Skin of body (tissue), 1 donor: ENCODE measurements at regions not wholly inside any gene's neighbourhood (a gene's known extent, or its start where the extent isn't known, plus 50 kb on each side); places are given as distances from the start of the nearest gene placed in this dataset.
A peak's percentile ranks its signal among the peaks of the same experiment; 100 is the strongest.
"Not testable (repeated sequence)": the region's sequence is repeated elsewhere in the genome, so short reads cannot be mapped to it uniquely, and the experiment has no call there.

Experiments used
- DNase-seq: peaks from one replicate; lab custom pipeline; 2025; lab: John Stamatoyannopoulos, UW

DNA sequence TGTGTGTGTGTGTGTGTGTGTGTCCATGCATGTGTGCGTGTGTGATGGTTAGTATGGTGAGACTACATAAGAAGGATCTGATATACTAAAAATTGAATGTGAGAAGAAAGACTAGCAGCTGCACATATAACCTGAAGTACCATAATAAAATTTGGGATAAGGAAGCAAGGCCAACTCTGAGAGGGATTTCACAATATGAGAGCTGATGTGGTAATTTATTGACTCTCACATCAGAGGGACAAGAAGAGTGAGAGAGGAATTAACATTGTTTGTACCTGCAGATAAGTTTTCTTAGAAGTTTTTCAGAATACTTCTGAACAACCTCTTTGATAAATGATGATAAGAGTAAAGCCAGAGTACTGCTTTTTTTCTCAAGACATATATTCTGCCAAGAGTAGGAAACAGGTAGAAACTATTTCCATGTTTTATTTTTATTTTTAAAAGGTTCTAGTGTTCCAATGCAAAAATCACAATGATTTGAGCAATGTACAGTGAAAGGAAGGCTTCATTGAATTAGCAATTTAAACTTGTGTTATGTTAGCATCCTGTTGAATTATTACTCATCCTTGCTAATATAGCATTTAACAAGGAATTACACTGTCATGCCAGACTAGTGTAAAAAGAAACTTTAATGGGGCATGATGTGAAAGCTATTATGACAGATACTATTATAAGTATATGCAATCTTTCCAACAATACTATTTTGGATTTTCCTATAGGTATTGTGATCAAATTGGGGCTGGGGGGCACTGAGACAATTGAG is 415.5 kb upstream of the ARPP21 start:
- no peak for DNase-seq

DNA sequence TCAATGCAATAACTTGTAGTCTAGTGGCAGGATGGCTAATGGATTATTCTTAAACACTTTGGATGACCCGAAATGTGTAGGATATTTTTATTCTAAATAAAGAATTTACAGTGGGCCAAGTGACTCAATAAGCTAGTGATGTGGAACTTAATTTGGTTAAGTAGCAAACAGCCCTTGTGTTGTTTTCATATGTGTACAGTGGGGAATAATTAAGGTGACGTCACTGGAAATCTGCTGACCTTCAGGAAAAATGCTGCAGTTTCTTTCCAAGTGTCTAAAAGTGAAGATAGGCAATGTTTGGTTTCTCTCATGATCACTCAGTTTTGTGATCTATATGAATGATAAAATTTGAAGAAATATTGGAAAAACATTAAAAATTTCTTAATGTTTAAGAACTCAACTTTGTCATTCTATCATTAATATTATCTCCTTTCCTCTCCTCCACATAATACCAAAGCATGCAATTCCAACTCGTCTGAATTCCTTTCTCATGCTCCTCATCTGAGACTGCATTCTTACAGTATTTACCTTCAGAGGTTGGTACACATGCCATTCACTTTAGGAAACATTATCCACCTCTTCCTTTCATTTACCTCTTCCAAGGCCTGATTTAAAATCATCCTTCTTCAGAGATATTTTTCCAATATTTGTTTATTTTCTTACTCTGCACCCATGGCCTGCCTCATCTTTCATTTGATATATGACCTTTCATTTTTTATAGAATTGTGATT is 414.6 kb upstream of the ARPP21 start:
- DNase-seq: no peak

- DNase-seq: no peak
Observed at GRCh38 chr3:35241236-35241635, 398.1 kb upstream of the ARPP21 start.

DNA sequence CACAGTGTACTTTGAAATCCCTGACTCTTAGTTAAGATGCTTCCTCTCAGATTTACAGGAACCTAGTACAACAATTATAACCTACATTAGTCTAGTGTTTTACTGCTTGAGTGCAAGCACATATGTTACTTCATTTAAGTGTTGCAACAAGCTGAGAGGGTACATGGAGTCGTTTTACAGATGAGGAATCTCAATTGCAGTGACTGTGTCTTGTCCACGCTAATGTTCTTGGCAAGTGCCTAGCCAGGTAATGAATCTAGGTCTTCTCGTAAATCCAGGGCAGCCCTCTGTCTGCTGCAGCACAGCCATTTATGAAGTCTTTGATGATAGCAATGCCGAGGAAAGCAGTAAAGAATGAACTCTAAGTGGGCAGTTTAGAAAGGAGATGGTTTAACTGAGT is 384.4 kb upstream of the ARPP21 start:
- no peak for DNase-seq

DNA sequence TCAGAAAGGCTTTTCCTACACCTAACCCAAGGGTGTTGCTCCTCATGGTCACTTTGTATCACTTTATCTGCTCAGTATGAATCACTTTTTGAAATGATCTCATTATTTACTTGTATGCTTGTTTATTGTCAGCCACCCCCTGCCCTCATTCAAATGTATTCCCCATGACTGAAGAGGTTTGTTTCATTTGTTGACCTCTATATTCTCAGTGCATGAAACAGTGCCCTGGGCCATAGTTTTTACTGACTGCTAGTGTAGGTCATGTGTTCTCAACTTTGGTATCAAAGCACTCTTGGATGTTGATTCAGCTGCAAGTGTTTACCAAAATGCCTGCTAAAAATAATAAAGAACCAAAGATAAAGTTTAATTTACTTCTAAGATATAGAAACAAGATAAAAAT is 381.7 kb upstream of the ARPP21 start:
- DNase-seq: no peak

DNA sequence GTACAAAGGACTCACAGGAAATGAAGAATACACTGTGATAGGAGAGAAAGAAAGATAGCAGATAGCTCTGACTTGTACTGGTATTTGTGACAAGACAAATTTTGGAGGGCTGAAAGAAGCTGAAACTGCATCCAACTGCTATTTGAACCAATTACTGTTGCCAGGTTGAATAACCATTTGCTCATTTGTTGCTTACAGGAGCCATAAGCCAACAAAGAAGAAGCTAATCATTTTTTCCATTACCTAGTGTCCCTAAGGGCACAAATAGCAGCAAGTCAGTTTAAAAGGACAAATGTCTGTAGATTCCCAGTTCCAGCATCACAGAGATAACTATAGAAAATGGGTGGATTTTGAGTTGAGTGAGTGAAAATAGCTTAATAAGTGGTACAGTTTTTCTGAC is 376.9 kb upstream of the ARPP21 start:
- DNase-seq: no peak

GRCh38 chr3:35263477-35263876 is 375.8 kb upstream of the ARPP21 start:
- DNase-seq: no peak

DNA sequence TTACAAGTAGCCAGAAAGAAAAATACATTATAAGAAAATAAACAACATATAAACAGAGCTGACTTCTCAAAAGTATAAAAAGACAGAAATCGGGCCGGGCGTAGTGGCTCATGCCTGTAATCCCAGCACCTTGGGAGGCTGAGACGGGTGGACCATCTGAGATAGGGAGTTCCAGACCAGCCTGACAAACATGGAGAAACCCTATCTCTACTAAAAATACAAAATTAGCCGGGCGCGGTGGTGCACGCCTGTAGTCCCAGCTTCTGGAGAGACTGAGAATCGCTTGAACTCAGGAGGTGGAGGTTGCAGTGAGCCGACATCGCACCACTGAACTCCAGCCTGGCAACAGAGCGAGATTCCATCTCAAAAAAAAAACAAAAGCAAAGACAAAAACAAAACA is 373.3 kb upstream of the ARPP21 start:
- not testable (repeated sequence) for DNase-seq

- DNase-seq: no peak
Observed at GRCh38 chr3:35275768-35276167, 363.6 kb upstream of the ARPP21 start.

- DNase-seq: no peak
Observed at GRCh38 chr3:35276568-35276967, 362.8 kb upstream of the ARPP21 start.

DNA sequence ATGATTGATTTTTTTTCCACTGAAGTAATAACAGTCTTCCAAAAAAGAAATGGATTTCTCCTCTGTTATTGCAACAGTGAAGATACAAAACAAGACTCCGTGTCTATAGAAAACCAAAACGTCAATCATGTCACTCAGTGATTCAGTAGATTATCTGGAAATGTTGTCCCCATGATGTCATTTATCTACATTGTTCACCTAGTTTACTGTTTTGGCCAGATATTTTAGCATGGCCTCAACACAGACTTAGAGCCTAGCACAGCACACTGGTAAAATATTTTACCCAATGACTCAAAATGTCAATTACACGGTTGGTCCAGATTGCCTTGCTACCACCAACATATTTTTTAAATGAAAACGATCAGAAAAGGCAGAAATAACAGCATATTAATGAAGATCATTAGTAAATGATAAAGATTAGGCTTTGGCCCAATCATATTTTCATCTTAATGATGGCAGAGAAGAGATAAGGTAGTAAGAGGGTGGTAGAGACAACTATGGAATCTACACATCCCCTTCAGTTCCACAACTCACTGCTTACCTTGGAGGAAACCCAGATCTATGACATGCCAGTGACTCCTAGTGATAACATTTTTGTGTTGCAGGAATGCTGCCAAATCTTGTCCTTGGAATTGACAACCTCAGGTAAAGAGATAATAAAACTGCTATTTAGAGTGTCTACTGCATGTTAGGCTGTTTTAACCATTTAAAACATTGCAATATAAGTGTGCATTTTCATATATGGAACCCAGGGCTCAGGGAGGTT is 347.7 kb upstream of the ARPP21 start:
- DNase-seq: no peak

DNA sequence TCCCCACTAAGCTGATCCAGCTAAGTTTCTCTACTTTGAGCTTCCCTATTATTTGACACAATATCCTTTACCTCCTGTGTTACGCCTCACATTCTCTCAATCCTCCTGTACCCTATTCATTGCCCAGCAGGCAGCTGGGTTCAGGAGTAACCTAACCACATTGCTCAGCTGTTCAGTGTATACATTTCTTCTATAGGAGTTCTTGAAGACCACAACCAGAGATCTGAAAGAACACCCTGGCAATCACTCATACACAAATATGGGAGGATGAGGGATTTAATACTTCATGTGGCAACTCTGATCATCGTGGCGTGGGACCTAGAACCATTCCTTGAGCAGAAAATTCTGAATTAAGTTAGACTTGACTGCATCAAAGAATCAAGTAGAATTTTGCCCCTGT is 346.8 kb upstream of the ARPP21 start:
- DNase-seq: no peak

DNA sequence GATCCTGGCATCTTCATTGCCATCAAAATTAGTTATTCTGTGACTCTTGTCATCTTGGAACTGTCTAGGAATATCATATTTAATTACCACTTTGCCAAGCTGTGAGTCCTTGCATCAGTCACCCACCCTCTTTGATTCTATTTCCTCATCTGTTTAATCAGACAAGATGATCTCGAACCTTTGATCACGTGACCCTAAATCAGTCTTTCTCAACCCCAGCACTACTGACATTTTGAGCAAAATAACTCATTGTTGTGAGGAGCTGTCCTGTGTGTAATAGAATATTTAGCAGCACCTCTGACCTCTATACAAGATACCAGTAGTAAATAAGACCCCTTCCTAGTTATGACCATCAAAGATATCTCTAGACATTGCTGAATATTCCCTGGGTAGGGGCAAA is 343.4 kb upstream of the ARPP21 start:
- DNase-seq: no peak

GRCh38 chr3:35296533-35296932 is 342.8 kb upstream of the ARPP21 start:
- DNase-seq: no peak

DNA sequence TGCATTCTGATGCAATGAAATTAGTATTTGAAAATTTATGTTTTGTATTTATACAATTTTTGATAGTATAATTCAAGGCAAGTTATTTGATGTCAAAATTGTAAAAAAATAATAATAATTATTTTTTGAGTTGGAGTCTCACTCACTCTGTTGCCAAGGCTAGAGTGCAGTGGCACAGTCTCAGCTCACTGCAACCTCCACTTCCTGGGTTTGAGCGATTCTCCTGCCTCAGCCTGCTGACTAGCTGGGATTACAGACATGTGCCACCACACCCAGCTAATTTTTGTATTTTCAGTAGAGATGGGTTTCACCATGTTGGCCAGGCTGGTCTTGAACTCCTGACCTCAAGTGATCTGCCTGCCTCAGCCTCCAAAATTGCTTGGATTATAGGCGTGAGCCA is 342.4 kb upstream of the ARPP21 start:
- DNase-seq: not testable (repeated sequence)

GRCh38 chr3:35305406-35305805 is 333.9 kb upstream of the ARPP21 start:
- no peak for DNase-seq

DNA sequence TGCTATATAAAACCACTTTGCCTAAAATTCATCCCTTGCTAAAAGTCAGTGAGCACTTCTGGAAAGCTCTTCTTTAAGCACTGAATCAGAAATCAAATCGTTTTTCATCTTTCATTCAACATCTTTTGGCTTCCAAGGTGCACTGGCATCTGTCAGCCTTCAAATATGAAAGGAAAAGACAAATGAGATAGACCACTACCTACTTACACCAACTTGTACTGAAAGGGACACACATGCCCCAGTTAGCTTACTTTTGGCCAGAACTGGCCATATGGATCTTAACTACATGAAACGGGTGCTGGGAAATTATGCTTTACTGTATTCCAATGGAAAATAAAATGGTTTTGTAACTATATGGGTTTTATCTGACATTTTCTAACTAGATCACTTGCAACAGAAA is 332.0 kb upstream of the ARPP21 start:
- DNase-seq: no peak

DNA sequence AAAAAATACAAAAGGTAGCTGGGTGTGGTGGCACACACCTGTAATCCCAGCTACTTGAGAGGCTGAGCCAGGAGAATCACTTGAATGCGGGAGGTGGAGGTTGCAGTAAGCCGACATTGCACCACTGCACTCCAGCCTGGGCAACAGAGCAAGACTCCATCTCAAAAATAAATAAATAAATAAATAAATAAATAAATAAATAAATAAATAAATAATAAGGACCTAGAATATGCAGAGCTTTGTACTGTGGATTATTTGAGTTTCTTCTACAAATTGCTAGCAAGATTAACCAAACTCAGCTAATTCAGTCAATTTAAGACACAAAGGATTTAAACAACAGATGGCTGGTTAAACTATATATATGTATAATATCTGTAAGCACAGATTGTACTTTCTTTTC is 322.5 kb upstream of the ARPP21 start:
- DNase-seq: not testable (repeated sequence)

- no peak for DNase-seq
Observed at GRCh38 chr3:35320646-35321407, 318.5 kb upstream of the ARPP21 start.

DNA sequence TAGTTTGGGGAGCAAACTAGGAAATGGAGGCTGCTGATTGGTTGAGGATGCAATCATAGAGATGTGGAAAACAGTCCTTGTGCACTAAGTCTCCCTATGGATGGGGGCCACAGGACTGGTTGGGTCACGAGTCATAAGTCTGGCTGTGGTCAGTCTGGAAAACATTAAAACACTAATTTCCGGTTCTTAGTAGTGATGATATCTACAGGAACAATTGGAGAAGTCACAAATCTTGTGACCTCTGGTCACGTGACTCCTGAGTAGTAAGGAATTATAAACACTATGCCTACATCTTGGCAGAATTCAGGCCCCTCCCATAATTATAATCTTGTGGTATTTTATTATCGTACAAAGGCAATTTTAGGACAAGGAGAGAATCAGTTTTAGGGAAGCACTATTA is 317.3 kb upstream of the ARPP21 start:
- DNase-seq: no peak

GRCh38 chr3:35335703-35336102 is 303.6 kb upstream of the ARPP21 start:
- no peak for DNase-seq

GRCh38 chr3:35336601-35337000 is 302.7 kb upstream of the ARPP21 start:
- peak; percentile 60 for DNase-seq
